IMR-90 (cell line): ENCODE measurements at regions not wholly inside any gene's neighbourhood (a gene's known extent, or its start where the extent isn't known, plus 50 kb on each side); places are given as distances from the start of the nearest gene placed in this dataset.

ENCODE experiments used
- ATAC-seq: fragments of 200-7000 bp; cut with Tn5 transposase; 2 replicates; pipeline ENCODE4 v1.9.1; 2020; ENCODE audit warnings: low read depth, mild to moderate bottlenecking, moderate library complexity
- BruUV-seq: library from RNA; stranded (reverse); fragments of 400-500 nt; replicated peaks from 2 replicates; lab custom pipeline; 2021; lab: Mats Ljungman, UMichigan
- CTCF ChIA-PET: fragments of 300-600 bp; formaldehyde crosslinking; extraction: SDS; loops from one replicate; lab custom pipeline; 2021; ENCODE audit warnings: antibody characterized with exemption; lab: Yijun Ruan, JAX
- POLR2A ChIA-PET: fragments of 300-600 bp; sonication (Branson Sonifier 250); formaldehyde crosslinking; loops from one replicate; lab custom pipeline; 2022; ENCODE audit warnings: antibody characterized with exemption; ENCODE audit not compliant: unreplicated experiment; lab: Charles Lee
- DNase-seq: peaks from one replicate; pipeline ENCODE4 v3.0.0; 2013
- H2AFZ ChIP-seq: replicated peaks from 2 replicates; pipeline ENCODE3; 2013; ENCODE audit warnings: low read length, mild to moderate bottlenecking; ENCODE audit not compliant: poor library complexity
- H2AK5ac ChIP-seq: 2 replicates; pipeline ENCODE4 v1.6.1; 2013; ENCODE audit warnings: low read depth, low read length, inconsistent platforms
- H2AK9ac ChIP-seq: replicated peaks from 2 replicates; pipeline ENCODE3; 2013; ENCODE audit warnings: mild to moderate bottlenecking, low read depth, low read length, moderate library complexity; ENCODE audit not compliant: poor library complexity
- H2BK120ac ChIP-seq: 2 replicates; pipeline ENCODE4 v1.6.1; 2013; ENCODE audit warnings: low read depth, low read length, inconsistent platforms
- H2BK15ac ChIP-seq: 3 replicates; pipeline ENCODE4 v1.6.1; 2013; ENCODE audit warnings: low read depth, low read length, inconsistent platforms
- H2BK20ac ChIP-seq: 2 replicates; pipeline ENCODE4 v1.6.1; 2013; ENCODE audit warnings: low read depth, mild to moderate bottlenecking, inconsistent platforms, low read length, moderate library complexity
- H2BK5ac ChIP-seq: 2 replicates; pipeline ENCODE4 v1.6.1; 2013; ENCODE audit warnings: mild to moderate bottlenecking, low read depth, low read length, inconsistent platforms; ENCODE audit not compliant: poor library complexity, severe bottlenecking
- H3K14ac ChIP-seq: replicated peaks from 2 replicates; pipeline ENCODE4 v1.6.1; 2013; ENCODE audit warnings: low read depth, low read length, inconsistent platforms
- H3K18ac ChIP-seq: 2 replicates; pipeline ENCODE4 v1.6.1; 2013; ENCODE audit warnings: low read depth, low read length, control low read depth
- H3K23ac ChIP-seq: 2 replicates; pipeline ENCODE4 v1.6.1; 2013; ENCODE audit warnings: low read depth, low read length, inconsistent platforms
- H3K27ac ChIP-seq: 2 replicates; pipeline ENCODE4 v1.5.1; 2013; ENCODE audit warnings: mild to moderate bottlenecking, control low read depth, low read length; ENCODE audit not compliant: insufficient read depth
- H3K27me3 ChIP-seq: 2 replicates; pipeline ENCODE4 v1.6.1; 2013; ENCODE audit warnings: low read length; ENCODE audit not compliant: control insufficient read depth, insufficient read depth
- H3K36me3 ChIP-seq: 2 replicates; pipeline ENCODE4 v1.6.1; 2013; ENCODE audit warnings: low read length, mixed read lengths; ENCODE audit not compliant: control insufficient read depth, insufficient read depth
- H3K4ac ChIP-seq: 2 replicates; pipeline ENCODE4 v1.6.1; 2013; ENCODE audit warnings: low read depth, low read length, inconsistent platforms
- H3K4me1 ChIP-seq: 2 replicates; pipeline ENCODE4 v1.6.1; 2013; ENCODE audit warnings: low read length, mixed read lengths; ENCODE audit not compliant: control insufficient read depth, insufficient read depth
- H3K4me2 ChIP-seq: 2 replicates; pipeline ENCODE4 v1.6.1; 2013; ENCODE audit warnings: low read depth, mild to moderate bottlenecking, control low read depth, low read length, moderate library complexity
- H3K4me3 ChIP-seq: 2 replicates; pipeline ENCODE4 v1.5.1; 2013; ENCODE audit warnings: low read depth, mild to moderate bottlenecking, control low read depth, low read length, moderate library complexity; ENCODE audit not compliant: insufficient read depth
- H3K56ac ChIP-seq: 2 replicates; pipeline ENCODE4 v1.6.1; 2013; ENCODE audit warnings: low read length, inconsistent platforms; ENCODE audit not compliant: insufficient read depth; ENCODE audit errors: extremely low read depth
- H3K79me1 ChIP-seq, 2 experiments: 2 replicates each; pipeline ENCODE4 v1.6.1; 2013; ENCODE audit warnings: low read length in 2 of 2, inconsistent platforms in 1 of 2, low read depth in 1 of 2
- H3K9ac ChIP-seq: 2 replicates; pipeline ENCODE4 v1.6.1; 2013; ENCODE audit warnings: low read depth, low read length, control low read depth
- H3K9me1 ChIP-seq: 2 replicates; pipeline ENCODE4 v1.6.1; 2013; ENCODE audit warnings: low read length, inconsistent platforms; ENCODE audit not compliant: insufficient read depth
- H3K9me3 ChIP-seq: 2 replicates; pipeline ENCODE4 v1.6.1; 2013; ENCODE audit warnings: low read length; ENCODE audit not compliant: control insufficient read depth, insufficient read depth
- H4K20me1 ChIP-seq: 2 replicates; pipeline ENCODE4 v1.6.1; 2013; ENCODE audit warnings: low read length, inconsistent platforms; ENCODE audit not compliant: insufficient read depth
- H4K5ac ChIP-seq: 2 replicates; pipeline ENCODE4 v1.6.1; 2013; ENCODE audit warnings: mild to moderate bottlenecking, low read depth, low read length, control low read depth
- H4K8ac ChIP-seq, 2 experiments: 2 replicates each; pipeline ENCODE4 v1.6.1; 2013; ENCODE audit warnings: low read depth in 2 of 2, low read length in 2 of 2, control low read depth in 1 of 2, inconsistent platforms in 1 of 2
- H4K91ac ChIP-seq: 2 replicates; pipeline ENCODE4 v1.6.1; 2013; ENCODE audit warnings: low read depth, low read length, inconsistent platforms; ENCODE audit not compliant: insufficient read depth
- BHLHE40 ChIP-seq: fragments of 150-350 bp; IDR thresholded peaks from 2 replicates; pipeline ENCODE4 v1.6.1; 2016; ENCODE audit warnings: mild to moderate bottlenecking, low read depth, low read length
- CEBPB ChIP-seq: IDR thresholded peaks from 2 replicates; pipeline ENCODE4 v1.6.1; 2012; ENCODE audit warnings: low read depth, low read length, improper control_type of control experiment
- CHD1 ChIP-seq: IDR thresholded peaks from 2 replicates; pipeline ENCODE4 v1.6.1; 2012; ENCODE audit warnings: low read depth, low read length, improper control_type of control experiment
- FOS ChIP-seq: fragments of 150-350 bp; IDR thresholded peaks from 2 replicates; pipeline ENCODE4 v1.6.1; 2016; ENCODE audit warnings: low read depth, low read length
- MAFK ChIP-seq: IDR thresholded peaks from 2 replicates; pipeline ENCODE4 v1.6.1; 2012; ENCODE audit warnings: low read depth, low read length, improper control_type of control experiment
- MAZ ChIP-seq: IDR thresholded peaks from 2 replicates; pipeline ENCODE4 v1.6.1; 2012; ENCODE audit warnings: low read depth, mild to moderate bottlenecking, low read length, improper control_type of control experiment, moderate library complexity, borderline replicate concordance
- MXI1 ChIP-seq: IDR thresholded peaks from 2 replicates; pipeline ENCODE4 v1.6.1; 2012; ENCODE audit warnings: low read depth, mild to moderate bottlenecking, low read length, moderate library complexity, borderline replicate concordance
- NFE2L2 ChIP-seq: fragments of 150-350 bp; IDR thresholded peaks from 2 replicates; pipeline ENCODE4 v1.6.1; 2016; ENCODE audit warnings: low read depth, mild to moderate bottlenecking, low read length
- POLR2A ChIP-seq: IDR thresholded peaks from 2 replicates; pipeline ENCODE4 v1.6.1; 2012; ENCODE audit warnings: mild to moderate bottlenecking, low read depth, low read length
- RAD21 ChIP-seq: IDR thresholded peaks from 2 replicates; pipeline ENCODE4 v1.6.1; 2012; ENCODE audit warnings: low read length, improper control_type of control experiment
- RCOR1 ChIP-seq: IDR thresholded peaks from 2 replicates; pipeline ENCODE4 v1.6.1; 2012; ENCODE audit warnings: mild to moderate bottlenecking, low read length, improper control_type of control experiment; ENCODE audit not compliant: insufficient replicate concordance
- RFX5 ChIP-seq: IDR thresholded peaks from 2 replicates; pipeline ENCODE4 v1.8.0; 2012; ENCODE audit warnings: low read depth, mild to moderate bottlenecking, low read length, moderate library complexity
- SMC3 ChIP-seq: fragments of 150-350 bp; IDR thresholded peaks from 2 replicates; pipeline ENCODE4 v1.6.1; 2016; ENCODE audit warnings: low read depth, mild to moderate bottlenecking, antibody characterized with exemption, low read length, moderate library complexity
- USF2 ChIP-seq: fragments of 150-350 bp; IDR thresholded peaks from 2 replicates; pipeline ENCODE4 v1.6.1; 2017; ENCODE audit warnings: mild to moderate bottlenecking, antibody characterized with exemption, low read length, low read depth
- WGBS, 2 experiments: methylation state at CpG; one replicate each; pipeline versions ENCODE4 v1.1.5 to v1.1.7; 2013; ENCODE audit warnings: missing lambda C conversion rate in 2 of 2; ENCODE audit not compliant: insufficient read length in 1 of 2; ENCODE audit errors: extremely low coverage in 2 of 2; 5-methylcytosine and 5-hydroxymethylcytosine counted together
- dilution Hi-C: fragments of 300-500 bp; cut with HindIII; formaldehyde crosslinking; loops from one replicate; pipeline ENCODE4 v1.14.3; 2018; ENCODE audit warnings: low sequenced_read_pairs; ENCODE audit not compliant: unreplicated experiment
- in situ Hi-C: fragments of 300-500 bp; cut with MboI; formaldehyde crosslinking; loops from 3 replicates; pipeline ENCODE4 v1.14.3; 2019; ENCODE audit warnings: low sequenced_read_pairs, inconsistent platforms, mixed read lengths
- intact Hi-C: fragments of 100-400 bp; cut with micrococcal nuclease; formaldehyde crosslinking; loops from 2 replicates; pipeline ENCODE4 v1.10.0; 2022
- TF ChIP-seq, protein P1 (sequence below): conservative IDR thresholded peaks from 2 replicates; pipeline ENCODE4 v1.5.1; 2012; ENCODE audit warnings: mild to moderate bottlenecking, low read depth, low read length, improper control_type of control experiment
- TF ChIP-seq, protein P2 (sequence below): fragments of 150-350 bp; IDR thresholded peaks from 2 replicates; pipeline ENCODE4 v1.6.1; 2016; ENCODE audit warnings: low read depth, mild to moderate bottlenecking, low read length, moderate library complexity, borderline replicate concordance

- H3K4me1 ChIP-seq, result peaks cover 2% of the 10 kb centered on the region; the same call in 1 of the 2 replicates
- no peak for ATAC-seq
- no peak overlapping the region for H3K56ac ChIP-seq
- no peaks in the 10 kb centered on the region for H4K20me1 ChIP-seq
- H2AFZ ChIP-seq, result no peak overlapping the region
- H4K8ac ChIP-seq, result no peak overlapping the region
- in situ Hi-C loops (no loop called here), intact Hi-C loops (no loop called here), dilution Hi-C loops (no loop called here)
- no peak overlapping the region for H3K27ac ChIP-seq
- ChIA-PET POLR2A (no interaction called here), CTCF (no interaction called here)
- H3K23ac ChIP-seq, result no peak overlapping the region
- 77% methylated on average over 11 of the region's 15 CpGs; no CpG with 5 or more reads in 1 of the 2 experiments for WGBS, 2 experiments
- no peak overlapping the region for H4K5ac ChIP-seq
- H2BK15ac ChIP-seq, result no peak overlapping the region
- H2AK9ac ChIP-seq, result no peak overlapping the region
- no peak overlapping the region for H4K91ac ChIP-seq
- peaks cover 8% of the 10 kb centered on the region for H3K9me3 ChIP-seq
- H2BK120ac ChIP-seq, result no peak overlapping the region
- no peak overlapping the region for H2BK5ac ChIP-seq
- no peaks in the 10 kb centered on the region for H3K9me1 ChIP-seq
- no peak overlapping the region for H3K18ac ChIP-seq
- H3K4me3 ChIP-seq, result no peak overlapping the region
- TF ChIP-seq CHD1 (no peak), RAD21 (no peak), MAZ (no peak), SMC3 (no peak), RCOR1 (no peak), USF2 (no peak), MAFK (no peak), FOS (no peak), NFE2L2 (no peak), POLR2A (no peak), BHLHE40 (no peak), RFX5 (no peak), MXI1 (no peak), CEBPB (no peak)
- TF ChIP-seq, protein P1, sequence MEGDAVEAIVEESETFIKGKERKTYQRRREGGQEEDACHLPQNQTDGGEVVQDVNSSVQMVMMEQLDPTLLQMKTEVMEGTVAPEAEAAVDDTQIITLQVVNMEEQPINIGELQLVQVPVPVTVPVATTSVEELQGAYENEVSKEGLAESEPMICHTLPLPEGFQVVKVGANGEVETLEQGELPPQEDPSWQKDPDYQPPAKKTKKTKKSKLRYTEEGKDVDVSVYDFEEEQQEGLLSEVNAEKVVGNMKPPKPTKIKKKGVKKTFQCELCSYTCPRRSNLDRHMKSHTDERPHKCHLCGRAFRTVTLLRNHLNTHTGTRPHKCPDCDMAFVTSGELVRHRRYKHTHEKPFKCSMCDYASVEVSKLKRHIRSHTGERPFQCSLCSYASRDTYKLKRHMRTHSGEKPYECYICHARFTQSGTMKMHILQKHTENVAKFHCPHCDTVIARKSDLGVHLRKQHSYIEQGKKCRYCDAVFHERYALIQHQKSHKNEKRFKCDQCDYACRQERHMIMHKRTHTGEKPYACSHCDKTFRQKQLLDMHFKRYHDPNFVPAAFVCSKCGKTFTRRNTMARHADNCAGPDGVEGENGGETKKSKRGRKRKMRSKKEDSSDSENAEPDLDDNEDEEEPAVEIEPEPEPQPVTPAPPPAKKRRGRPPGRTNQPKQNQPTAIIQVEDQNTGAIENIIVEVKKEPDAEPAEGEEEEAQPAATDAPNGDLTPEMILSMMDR, result no peak
- TF ChIP-seq, protein P2, sequence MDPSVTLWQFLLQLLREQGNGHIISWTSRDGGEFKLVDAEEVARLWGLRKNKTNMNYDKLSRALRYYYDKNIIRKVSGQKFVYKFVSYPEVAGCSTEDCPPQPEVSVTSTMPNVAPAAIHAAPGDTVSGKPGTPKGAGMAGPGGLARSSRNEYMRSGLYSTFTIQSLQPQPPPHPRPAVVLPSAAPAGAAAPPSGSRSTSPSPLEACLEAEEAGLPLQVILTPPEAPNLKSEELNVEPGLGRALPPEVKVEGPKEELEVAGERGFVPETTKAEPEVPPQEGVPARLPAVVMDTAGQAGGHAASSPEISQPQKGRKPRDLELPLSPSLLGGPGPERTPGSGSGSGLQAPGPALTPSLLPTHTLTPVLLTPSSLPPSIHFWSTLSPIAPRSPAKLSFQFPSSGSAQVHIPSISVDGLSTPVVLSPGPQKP, result no peak
- no peak overlapping the region for H3K4ac ChIP-seq
- no peaks in the 10 kb centered on the region for H3K79me1 ChIP-seq
- H3K4me2 ChIP-seq, result no peak overlapping the region
- no TSS peak for BruUV-seq
- DNase-seq, result no peak
- no peak overlapping the region for H3K14ac ChIP-seq
- peaks cover 21% of the 10 kb centered on the region for H3K27me3 ChIP-seq
- no peak overlapping the region for H2AK5ac ChIP-seq
- no peaks in the 10 kb centered on the region for H3K36me3 ChIP-seq
- H3K9ac ChIP-seq, result no peak overlapping the region
- no peak overlapping the region for H2BK20ac ChIP-seq
Measured at GRCh38 chr2:120624738-120625446, 110.8 kb upstream of the GLI2 start.
